ENCODE measurements at regions not wholly inside any gene's neighbourhood (a gene's known extent, or its start where the extent isn't known, plus 50 kb on each side); places are given as distances from the start of the nearest gene placed in this dataset.

DNA sequence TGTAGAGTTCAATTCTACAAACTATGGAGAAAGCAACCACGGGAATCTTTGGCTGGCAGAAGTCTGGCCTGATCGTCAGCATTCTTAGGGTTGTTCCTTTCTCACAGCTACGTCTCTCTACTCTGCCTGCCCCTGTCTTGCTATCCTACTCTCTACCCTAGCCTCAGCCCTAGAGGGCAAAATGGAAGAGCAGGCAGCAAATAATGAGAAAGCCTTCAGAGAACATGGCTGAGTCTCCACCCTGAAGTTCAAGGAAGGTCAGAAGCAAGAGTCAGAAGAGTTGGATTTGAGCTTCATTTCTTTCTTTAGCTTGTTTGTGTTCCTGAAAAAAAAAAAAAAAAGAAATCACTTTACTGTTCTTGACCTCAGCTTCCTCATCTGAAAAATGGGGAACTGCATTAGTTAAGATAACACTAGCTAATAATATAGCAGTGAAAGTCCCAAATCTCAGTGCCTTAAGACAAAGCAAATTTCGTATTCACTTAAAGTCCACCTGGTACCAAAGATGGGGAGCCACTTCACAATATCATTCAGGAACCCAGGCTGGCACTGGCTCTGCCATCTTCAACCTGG, 50.2 kb upstream of the CCND2 start:
- H3K27ac ChIP-seq, result no peak overlapping the region
- TF ChIP-seq, protein P1, sequence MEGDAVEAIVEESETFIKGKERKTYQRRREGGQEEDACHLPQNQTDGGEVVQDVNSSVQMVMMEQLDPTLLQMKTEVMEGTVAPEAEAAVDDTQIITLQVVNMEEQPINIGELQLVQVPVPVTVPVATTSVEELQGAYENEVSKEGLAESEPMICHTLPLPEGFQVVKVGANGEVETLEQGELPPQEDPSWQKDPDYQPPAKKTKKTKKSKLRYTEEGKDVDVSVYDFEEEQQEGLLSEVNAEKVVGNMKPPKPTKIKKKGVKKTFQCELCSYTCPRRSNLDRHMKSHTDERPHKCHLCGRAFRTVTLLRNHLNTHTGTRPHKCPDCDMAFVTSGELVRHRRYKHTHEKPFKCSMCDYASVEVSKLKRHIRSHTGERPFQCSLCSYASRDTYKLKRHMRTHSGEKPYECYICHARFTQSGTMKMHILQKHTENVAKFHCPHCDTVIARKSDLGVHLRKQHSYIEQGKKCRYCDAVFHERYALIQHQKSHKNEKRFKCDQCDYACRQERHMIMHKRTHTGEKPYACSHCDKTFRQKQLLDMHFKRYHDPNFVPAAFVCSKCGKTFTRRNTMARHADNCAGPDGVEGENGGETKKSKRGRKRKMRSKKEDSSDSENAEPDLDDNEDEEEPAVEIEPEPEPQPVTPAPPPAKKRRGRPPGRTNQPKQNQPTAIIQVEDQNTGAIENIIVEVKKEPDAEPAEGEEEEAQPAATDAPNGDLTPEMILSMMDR (conservative IDR thresholded peaks at IDR 0.05), result no peak

DNA sequence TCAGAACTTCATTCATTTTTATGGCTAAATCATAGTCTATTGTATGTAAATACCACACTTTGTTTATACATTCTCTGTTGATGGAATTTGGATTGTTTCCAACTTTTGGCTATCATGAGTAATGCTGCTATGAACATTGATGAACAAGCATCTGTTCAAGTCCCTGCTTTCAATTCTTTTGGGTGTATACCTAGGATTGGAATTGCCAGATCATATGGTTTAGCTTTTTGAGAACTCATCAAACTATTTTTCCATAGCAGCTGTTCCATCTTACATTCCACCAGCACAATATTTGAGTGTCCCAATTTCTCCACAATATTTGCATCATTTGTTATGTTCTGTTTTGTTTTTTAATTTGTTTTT, 52.3 kb upstream of the CCND2 start:
- TF ChIP-seq, protein P1 (conservative IDR thresholded peaks at IDR 0.05), result no peak
- H3K27ac ChIP-seq, result no peak overlapping the region

DNA sequence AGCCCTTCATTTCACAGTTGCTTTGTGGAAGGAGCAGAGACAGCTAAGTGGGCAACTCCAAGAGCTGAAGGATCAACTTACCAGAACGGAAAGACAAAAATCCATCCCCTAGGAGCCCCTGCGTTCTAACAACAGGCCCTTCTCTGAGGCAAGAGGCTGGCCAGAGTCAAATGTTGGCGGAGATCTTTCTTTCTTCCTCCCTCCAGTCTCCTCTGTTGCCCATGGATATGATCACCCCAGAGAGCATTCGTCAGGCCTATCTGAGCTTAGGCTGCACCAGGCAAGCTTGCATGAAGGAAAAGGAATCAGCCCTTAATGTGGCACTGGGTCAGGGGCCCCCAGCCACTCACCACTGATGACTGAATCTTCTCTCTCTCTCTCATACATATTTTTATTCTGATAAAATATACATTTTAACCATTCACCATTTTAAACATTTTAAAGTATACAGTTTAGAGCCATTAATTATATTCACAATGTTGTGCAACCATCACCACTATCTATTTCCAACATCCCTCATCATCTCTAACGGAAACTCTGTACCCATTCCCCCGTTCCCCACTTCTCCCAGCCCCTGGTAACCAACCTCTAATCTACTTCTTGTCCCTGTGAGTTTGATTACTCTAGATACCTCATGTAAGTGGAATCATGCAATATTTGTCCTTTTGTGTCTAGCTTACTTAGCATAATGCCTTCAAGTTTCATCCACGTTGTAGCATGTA, 52.9 kb upstream of the CCND2 start:
- TF ChIP-seq, protein P1 (conservative IDR thresholded peaks at IDR 0.05), result no peak

DNA sequence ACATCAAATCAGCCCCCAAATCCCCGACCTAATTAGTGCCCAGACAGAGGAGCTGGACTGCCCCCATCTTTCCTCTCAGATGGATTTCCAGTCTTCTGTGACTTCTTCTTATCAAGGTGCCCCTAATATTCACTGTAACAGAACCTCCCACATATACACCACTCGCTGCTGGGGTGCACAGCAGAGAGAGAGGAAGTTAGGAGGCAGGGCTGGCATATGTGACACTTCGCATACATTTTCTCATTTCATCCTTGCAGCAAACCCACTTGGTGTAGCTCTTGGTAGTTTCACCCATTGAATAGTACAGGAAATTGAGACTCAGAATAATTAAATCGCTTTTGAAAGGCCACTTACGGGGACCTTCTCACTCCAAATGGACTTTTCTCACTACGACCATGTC, 56.5 kb upstream of the CCND2 start:
- TF ChIP-seq, protein P1 (conservative IDR thresholded peaks at IDR 0.05), result no peak
- no peak overlapping the region for H3K27ac ChIP-seq

More for the DNA sequence above, 52.9 kb upstream of the CCND2 start:
- H3K27ac ChIP-seq, result no peak overlapping the region

- no peak overlapping the region for H3K27ac ChIP-seq
- TF ChIP-seq, protein P1 (conservative IDR thresholded peaks at IDR 0.05), result no peak
These were observed 57.2 kb upstream of the CCND2 start for GRCh38 chr12:4216187-4216927.

DNA sequence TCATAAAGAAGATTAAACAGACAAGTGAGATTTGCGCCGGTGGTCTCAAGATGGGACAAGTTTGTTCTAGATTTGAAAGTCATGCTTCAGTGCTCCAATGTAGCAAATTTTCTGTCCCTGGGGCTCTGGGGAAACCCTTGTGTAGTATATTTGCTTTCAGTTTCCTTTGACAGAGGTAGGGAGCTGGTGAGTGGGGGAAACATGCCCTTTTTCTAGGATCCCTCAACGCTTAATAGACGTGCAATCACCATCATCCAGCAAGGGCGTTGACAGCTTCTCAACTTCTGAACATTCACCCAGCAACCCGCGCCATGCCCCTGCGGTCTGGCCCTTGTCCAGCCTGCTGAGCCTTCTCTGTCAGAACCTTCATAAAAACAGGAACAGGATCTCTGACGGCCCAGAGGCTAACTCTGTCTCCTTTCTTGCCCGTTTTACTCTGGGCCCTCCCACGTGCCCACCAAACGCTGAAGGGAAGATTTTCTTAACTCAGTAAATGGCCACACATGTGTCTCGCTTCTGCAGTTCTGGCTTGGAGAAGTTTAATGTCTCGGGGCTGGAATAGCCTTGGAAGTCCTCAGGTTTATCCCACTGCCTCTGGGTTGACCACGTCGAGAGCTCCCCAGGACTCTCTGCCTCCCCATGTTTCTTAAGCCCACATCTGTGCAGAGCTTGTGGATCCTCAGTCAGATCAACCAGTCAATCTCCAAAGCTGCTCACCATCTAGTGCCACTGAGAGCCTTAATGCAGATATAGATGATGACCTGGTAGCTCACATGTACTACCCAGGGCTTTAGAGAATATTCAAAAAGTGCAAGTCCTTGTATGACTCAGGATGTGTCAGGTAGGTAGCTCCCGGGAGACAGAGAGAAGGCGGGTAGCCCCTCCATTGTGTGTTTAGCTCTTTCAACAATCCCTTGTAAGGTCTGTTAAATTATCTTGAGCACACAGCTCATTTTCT, 58.1 kb upstream of the CCND2 start:
- H3K27ac ChIP-seq, result no peak overlapping the region
- TF ChIP-seq, protein P1 (conservative IDR thresholded peaks at IDR 0.05), result no peak
